Lower leg skin (tissue), 4 donors: ENCODE measurements at regions not wholly inside any gene's neighbourhood (a gene's known extent, or its start where the extent isn't known, plus 50 kb on each side); places are given as distances from the start of the nearest gene placed in this dataset.

Experiments used
- DNase-seq, 2 donors: peaks; one replicate each; pipeline ENCODE4 v3.0.0-alpha.2; 2019; ENCODE audit warnings: low spot score in 2 of 2
- H3K4me3 ChIP-seq: fragments of 200-600 bp; sonication (generic); 2 replicates; pipeline ENCODE4 v1.5.1; 2017; ENCODE audit warnings: mild to moderate bottlenecking, low read depth; ENCODE audit not compliant: poor library complexity, severe bottlenecking
- CTCF ChIP-seq, 3 donors: fragments of 450-650 bp; IDR thresholded peaks; one replicate each; pipeline ENCODE4 v1.5.1; 2016; ENCODE audit warnings: antibody characterized with exemption in 3 of 3, mild to moderate bottlenecking in 3 of 3, moderate library complexity in 2 of 3
- POLR2A ChIP-seq, 2 donors: fragments of 450-650 bp; IDR thresholded peaks; one replicate each; pipeline ENCODE4 v1.6.1; 2016 to 2017; ENCODE audit warnings: antibody characterized with exemption in 2 of 2, mild to moderate bottlenecking in 1 of 2, moderate library complexity in 1 of 2
- WGBS, 2 donors: methylation state at CpG; one replicate each; pipeline ENCODE4 v1.1.5; 2018; 5-methylcytosine and 5-hydroxymethylcytosine counted together
- intact Hi-C: fragments of 100-400 bp; cut with DNase I; formaldehyde crosslinking; loops from one replicate; pipeline ENCODE4 v1.15.0; 2023; ENCODE audit warnings: low total_unique reads

- WGBS, 2 donors = 63 to 75% methylated on average over 5 of the region's 5 CpGs
- TF ChIP-seq POLR2A (IDR thresholded peaks at IDR 0.05) = no peak
- no peak for TF ChIP-seq CTCF (IDR thresholded peaks at IDR 0.05)
- H3K4me3 ChIP-seq = no peak overlapping the region
- intact Hi-C loops = no loop called here
- DNase-seq = no peak
These were observed 180.7 kb upstream of the ZFHX3 start for GRCh38 chr16:73228649-73229048.

GRCh38 chr16:73226675-73227074 lies 178.7 kb upstream of the ZFHX3 start:
- WGBS, 2 donors = 91% methylated on average over 8 of the region's 8 CpGs
- TF ChIP-seq CTCF (IDR thresholded peaks at IDR 0.05) (no peak), POLR2A (IDR thresholded peaks at IDR 0.05) (no peak)
- DNase-seq = no peak
- no peak overlapping the region for H3K4me3 ChIP-seq
- intact Hi-C loops = no loop called here

- no peak overlapping the region for H3K4me3 ChIP-seq
- TF ChIP-seq CTCF (IDR thresholded peaks at IDR 0.05) (no peak), POLR2A (IDR thresholded peaks at IDR 0.05) (no peak)
- intact Hi-C loops = no loop called here
- no peak for DNase-seq
- 81 to 90% methylated on average over 5 of the region's 5 CpGs for WGBS, 2 donors
These were observed 178.1 kb upstream of the ZFHX3 start for GRCh38 chr16:73225983-73226382.

GRCh38 chr16:73220836-73221235 lies 172.9 kb upstream of the ZFHX3 start:
- TF ChIP-seq CTCF (IDR thresholded peaks at IDR 0.05) = no peak
- TF ChIP-seq POLR2A (IDR thresholded peaks at IDR 0.05) = no peak
- no peak overlapping the region for H3K4me3 ChIP-seq
- intact Hi-C loops = no loop called here
- DNase-seq = no peak
- WGBS, 2 donors = 85 to 86% methylated on average over 5 of the region's 5 CpGs

GRCh38 chr16:73219176-73219575 lies 171.2 kb upstream of the ZFHX3 start:
- DNase-seq = no peak
- no peak overlapping the region for H3K4me3 ChIP-seq
- WGBS, 2 donors = 96% methylated on average over 1 of the region's 1 CpG
- intact Hi-C loops = no loop called here
- TF ChIP-seq CTCF (IDR thresholded peaks at IDR 0.05) (no peak), POLR2A (IDR thresholded peaks at IDR 0.05) (no peak)

GRCh38 chr16:73217654-73218053 lies 169.7 kb upstream of the ZFHX3 start:
- H3K4me3 ChIP-seq = no peak overlapping the region
- intact Hi-C loops = no loop called here
- no peak for DNase-seq
- 87 to 88% methylated on average over 3 of the region's 3 CpGs for WGBS, 2 donors
- no peak for TF ChIP-seq POLR2A (IDR thresholded peaks at IDR 0.05)
- no peak for TF ChIP-seq CTCF (IDR thresholded peaks at IDR 0.05)
